Adrenal gland (tissue), 9 donors: ENCODE measurements at regions not wholly inside any gene's neighbourhood (a gene's known extent, or its start where the extent isn't known, plus 50 kb on each side); places are given as distances from the start of the nearest gene placed in this dataset.
"Not testable (repeated sequence)": the region's sequence is repeated elsewhere in the genome, so short reads cannot be mapped to it uniquely, and the experiment has no call there.

Experiments
- DNase-seq, 7 donors: peaks; one replicate each; pipeline ENCODE4 v3.0.0-alpha.2; 2019 to 2020
- H3K27ac ChIP-seq, 5 donors: fragments of 200-600 bp; sonication (generic) in 4 of 5; 1 replicate in 3 of 5; 2 replicates in 2 of 5; pipeline versions ENCODE4 v1.5.1 to v1.8.0; 2016 to 2020; ENCODE audit warnings: mild to moderate bottlenecking in 1 of 5
- H3K27me3 ChIP-seq: fragments of 200-600 bp; 2 replicates; pipeline ENCODE4 v1.8.0; 2021
- H3K36me3 ChIP-seq, 2 donors: fragments of 200-600 bp; replicated peaks in 1 of 2; 1 replicate in 1 of 2; 2 replicates in 1 of 2; pipeline versions ENCODE4 v1.5.1 to v1.8.0; 2018 to 2022
- H3K4me1 ChIP-seq, 2 donors: fragments of 200-600 bp; replicated peaks in 1 of 2; 1 replicate in 1 of 2; 2 replicates in 1 of 2; pipeline versions ENCODE4 v1.5.1 to v1.8.0; 2018 to 2021
- H3K4me3 ChIP-seq, 4 donors: fragments of 200-600 bp; sonication (generic) in 3 of 4; one replicate each; pipeline ENCODE4 v1.5.1; 2016 to 2018
- H3K9me3 ChIP-seq, 3 donors: fragments of 200-600 bp; sonication (generic) in 1 of 3; replicated peaks in 1 of 3; 1 replicate in 2 of 3; 2 replicates in 1 of 3; pipeline versions ENCODE4 v1.5.1 to v1.8.0; 2016 to 2021
- POLR2A ChIP-seq, 2 donors: fragments of 450-650 bp; IDR thresholded peaks; one replicate each; pipeline ENCODE4 v1.6.1; 2017; ENCODE audit warnings: antibody characterized with exemption in 2 of 2, mild to moderate bottlenecking in 2 of 2, moderate library complexity in 1 of 2
- WGBS, 4 donors: extraction: QIAGEN DNeasy Blood & Tissue Kit in 2 of 4; methylation state at CpG; one replicate each; pipeline versions ENCODE4 v1.1.5 to v1.1.7; 2013 to 2017; 5-methylcytosine and 5-hydroxymethylcytosine counted together
- intact Hi-C, 2 donors: fragments of 100-400 bp; cut with DNase I; formaldehyde crosslinking; loops; one replicate each; pipeline versions ENCODE4 v1.14.1 to v1.15.0; 2022 to 2023
- TF ChIP-seq, protein P1 (sequence below), 6 experiments: fragments of 450-650 bp in 4 of 6; fragments of 200-600 bp in 2 of 6; sonication (generic) in 1 of 6; IDR thresholded peaks; 1 replicate in 5 of 6; 2 replicates in 1 of 6; pipeline versions ENCODE4 v1.5.1 to v1.8.0; 2016 to 2021; ENCODE audit warnings: antibody characterized with exemption in 6 of 6, mild to moderate bottlenecking in 2 of 6, moderate library complexity in 1 of 6
- donor health status: healthy with polysubstance abuse.
- donor health status: Bipolar disorder and iron deficiency.
- donor health status: DM: yes; HTN: yes; CAD: no.
- donor health status: DM: no; HTN: no; CAD: no.
- donor health status: DM: no; HTN: no; CAD: no.

- 53 to 70% (median 65%) methylated on average over 5 to 6 of the region's 6 CpGs for WGBS, 4 donors
- intact Hi-C loops, result no loop called here
- DNase-seq, result no peak
- no peaks in the 10 kb centered on the region for H3K27me3 ChIP-seq
- no peak overlapping the region for H3K4me3 ChIP-seq
- H3K27ac ChIP-seq, result no peak overlapping the region
- H3K36me3 ChIP-seq, result no peaks in the 10 kb centered on the region
- no peaks in the 10 kb centered on the region for H3K9me3 ChIP-seq
- H3K4me1 ChIP-seq, result no peaks in the 10 kb centered on the region
- TF ChIP-seq POLR2A (IDR thresholded peaks at IDR 0.05), result no peak
- TF ChIP-seq, protein P1, sequence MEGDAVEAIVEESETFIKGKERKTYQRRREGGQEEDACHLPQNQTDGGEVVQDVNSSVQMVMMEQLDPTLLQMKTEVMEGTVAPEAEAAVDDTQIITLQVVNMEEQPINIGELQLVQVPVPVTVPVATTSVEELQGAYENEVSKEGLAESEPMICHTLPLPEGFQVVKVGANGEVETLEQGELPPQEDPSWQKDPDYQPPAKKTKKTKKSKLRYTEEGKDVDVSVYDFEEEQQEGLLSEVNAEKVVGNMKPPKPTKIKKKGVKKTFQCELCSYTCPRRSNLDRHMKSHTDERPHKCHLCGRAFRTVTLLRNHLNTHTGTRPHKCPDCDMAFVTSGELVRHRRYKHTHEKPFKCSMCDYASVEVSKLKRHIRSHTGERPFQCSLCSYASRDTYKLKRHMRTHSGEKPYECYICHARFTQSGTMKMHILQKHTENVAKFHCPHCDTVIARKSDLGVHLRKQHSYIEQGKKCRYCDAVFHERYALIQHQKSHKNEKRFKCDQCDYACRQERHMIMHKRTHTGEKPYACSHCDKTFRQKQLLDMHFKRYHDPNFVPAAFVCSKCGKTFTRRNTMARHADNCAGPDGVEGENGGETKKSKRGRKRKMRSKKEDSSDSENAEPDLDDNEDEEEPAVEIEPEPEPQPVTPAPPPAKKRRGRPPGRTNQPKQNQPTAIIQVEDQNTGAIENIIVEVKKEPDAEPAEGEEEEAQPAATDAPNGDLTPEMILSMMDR (IDR thresholded peaks at IDR 0.05), result no peak
Observed at GRCh38 chr7:131627735-131628190, 71.3 kb upstream of the PODXL start.

- 80 to 84% (median 82%) methylated on average over 6 of the region's 6 CpGs for whole genome bisulfite sequencing, 4 donors
- Histone ChIP-seq H3K27me3 (no peaks in the 10 kb centered on the region), H3K4me1 (no peaks in the 10 kb centered on the region), H3K27ac (peak overlapping the region in 1 of 5 donors; percentile 69), H3K4me3 (no peak overlapping the region), H3K9me3 (no peaks in the 10 kb centered on the region), H3K36me3 (no peaks in the 10 kb centered on the region)
- TF ChIP-seq POLR2A (IDR thresholded peaks at IDR 0.05), result no peak
- intact Hi-C loops, result no loop called here
- DNase-seq, result no peak
Observed at GRCh38 chr7:131626643-131627042, 70.2 kb upstream of the PODXL start.

GRCh38 chr7:131625817-131626372 is 69.5 kb upstream of the PODXL start:
- WGBS, 4 donors, result 25 to 37% (median 37%) methylated on average over 6 to 12 of the region's 12 CpGs
- DNase-seq, result peak in 6 of 7 donors; percentile 32 to 73 (median 44)
- TF ChIP-seq, protein P1 (IDR thresholded peaks at IDR 0.05), result no peak
- TF ChIP-seq POLR2A (IDR thresholded peaks at IDR 0.05), result no peak
- H3K27ac ChIP-seq, result peak overlapping the region in 1 of 5 donors; percentile 69
- no peaks in the 10 kb centered on the region for H3K36me3 ChIP-seq
- H3K9me3 ChIP-seq, result no peaks in the 10 kb centered on the region
- H3K4me1 ChIP-seq, result no peaks in the 10 kb centered on the region
- intact Hi-C loops, result no loop called here
- no peaks in the 10 kb centered on the region for H3K27me3 ChIP-seq
- no peak overlapping the region for H3K4me3 ChIP-seq

- H3K4me1 ChIP-seq, H3K4me3 ChIP-seq, DNase-seq, H3K36me3 ChIP-seq, H3K9me3 ChIP-seq, intact Hi-C loops, H3K27me3 ChIP-seq: not testable (repeated sequence)
- WGBS, 4 donors, result 85 to 92% (median 90%) methylated on average over 8 to 9 of the region's 9 CpGs
- H3K27ac ChIP-seq, result peak overlapping the region in 1 of 5 donors; percentile 69
Observed at GRCh38 chr7:131625345-131625744, 68.9 kb upstream of the PODXL start.

DNA sequence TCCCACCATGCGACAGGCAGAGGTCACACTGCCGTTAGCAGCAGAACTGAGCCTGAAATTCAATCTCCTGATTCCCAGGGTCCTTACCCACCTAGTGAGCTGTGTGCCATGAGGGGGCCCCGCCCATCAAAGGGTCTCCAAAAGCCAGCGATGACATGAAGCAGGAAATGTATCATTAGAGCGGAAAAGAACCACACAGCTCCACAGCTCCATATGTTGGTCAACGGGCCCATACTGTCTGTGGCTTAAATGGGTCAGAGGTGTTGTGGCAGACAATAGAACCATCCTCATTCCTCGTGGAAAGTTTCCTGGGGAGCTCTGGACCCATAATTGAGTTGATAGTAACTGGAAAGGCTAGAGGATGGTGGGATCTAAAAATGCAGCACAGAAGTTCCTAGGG is 68.1 kb upstream of the PODXL start:
- no peaks in the 10 kb centered on the region for H3K4me1 ChIP-seq
- H3K27me3 ChIP-seq, result no peaks in the 10 kb centered on the region
- no peaks in the 10 kb centered on the region for H3K36me3 ChIP-seq
- H3K27ac ChIP-seq, result no peak overlapping the region
- WGBS, 4 donors, result 74 to 84% (median 78%) methylated on average over 7 of the region's 7 CpGs
- H3K9me3 ChIP-seq, result no peaks in the 10 kb centered on the region
- DNase-seq, result no peak
- H3K4me3 ChIP-seq, result no peak overlapping the region
- TF ChIP-seq, protein P1 (IDR thresholded peaks at IDR 0.05), result no peak
- TF ChIP-seq POLR2A (IDR thresholded peaks at IDR 0.05), result no peak
- intact Hi-C loops, result no loop called here
